Loucy (cell line): ENCODE measurements at regions not wholly inside any gene's neighbourhood (a gene's known extent, or its start where the extent isn't known, plus 50 kb on each side); places are given as distances from the start of the nearest gene placed in this dataset.
"Not testable (repeated sequence)": the region's sequence is repeated elsewhere in the genome, so short reads cannot be mapped to it uniquely, and the experiment has no call there.

ENCODE experiments used
- H2AFZ ChIP-seq: fragments of 200-600 bp; sonication (generic); 2 replicates; pipeline ENCODE4 v1.6.0; 2016; ENCODE audit warnings: antibody characterized with exemption, mild to moderate bottlenecking, low read length, moderate library complexity
- H3F3A ChIP-seq: fragments of 200-600 bp; 2 replicates; pipeline ENCODE4 v1.6.0; 2016; ENCODE audit warnings: antibody characterized with exemption, low read depth, mild to moderate bottlenecking
- H3K27me3 ChIP-seq: fragments of 200-600 bp; sonication (generic); 2 replicates; pipeline ENCODE4 v1.6.1; 2014; ENCODE audit warnings: low read length, mild to moderate bottlenecking; ENCODE audit not compliant: insufficient read depth, poor library complexity, severe bottlenecking
- H3K36me3 ChIP-seq: fragments of 200-600 bp; sonication (generic); 2 replicates; pipeline ENCODE4 v1.6.1; 2016; ENCODE audit warnings: low read length; ENCODE audit not compliant: insufficient read depth
- H3K4me1 ChIP-seq: fragments of 200-600 bp; sonication (generic); 2 replicates; pipeline ENCODE4 v1.5.1; 2014; ENCODE audit warnings: low read length, mild to moderate bottlenecking; ENCODE audit not compliant: insufficient read depth, poor library complexity, severe bottlenecking
- H3K4me2 ChIP-seq: fragments of 200-600 bp; sonication (generic); 2 replicates; pipeline ENCODE4 v1.6.0; 2014; ENCODE audit warnings: antibody characterized with exemption, low read length, low read depth, mild to moderate bottlenecking; ENCODE audit not compliant: poor library complexity, severe bottlenecking
- H3K4me3 ChIP-seq: fragments of 200-600 bp; sonication (generic); 2 replicates; pipeline ENCODE4 v1.5.1; 2014; ENCODE audit warnings: low read length, mild to moderate bottlenecking, mixed read lengths; ENCODE audit not compliant: poor library complexity, severe bottlenecking
- H3K79me2 ChIP-seq: fragments of 200-600 bp; sonication (generic); 2 replicates; pipeline ENCODE4 v1.6.1; 2014; ENCODE audit warnings: low read length; ENCODE audit not compliant: insufficient read depth
- H3K9ac ChIP-seq: fragments of 200-600 bp; sonication (generic); 2 replicates; pipeline ENCODE4 v1.6.0; 2014; ENCODE audit warnings: mild to moderate bottlenecking, low read depth, low read length, moderate library complexity; ENCODE audit not compliant: poor library complexity, severe bottlenecking
- H3K9me2 ChIP-seq: fragments of 200-600 bp; sonication (generic); replicated peaks from 2 replicates; pipeline ENCODE4 v1.6.1; 2016; ENCODE audit warnings: low read depth, low read length, mixed read lengths
- H3K9me3 ChIP-seq: fragments of 200-600 bp; sonication (generic); 2 replicates; pipeline ENCODE4 v1.6.1; 2014; ENCODE audit warnings: mild to moderate bottlenecking, antibody characterized with exemption, low read length, low read depth; ENCODE audit not compliant: insufficient read depth
- H4K20me1 ChIP-seq: fragments of 200-600 bp; sonication (generic); 2 replicates; pipeline ENCODE4 v1.6.0; 2014; ENCODE audit warnings: antibody characterized with exemption, low read length, mild to moderate bottlenecking; ENCODE audit not compliant: insufficient read depth, poor library complexity, severe bottlenecking
- CTCF ChIP-seq: fragments of 200-600 bp; sonication (generic); conservative IDR thresholded peaks from 2 replicates; pipeline ENCODE4 v1.5.1; 2014; ENCODE audit warnings: mild to moderate bottlenecking, antibody characterized with exemption, low read length
- EZH2phosphoT487 ChIP-seq: fragments of 200-600 bp; IDR thresholded peaks from 2 replicates; pipeline ENCODE4 v1.6.1; 2018; ENCODE audit warnings: antibody characterized with exemption, mild to moderate bottlenecking, moderate library complexity, borderline replicate concordance

- H2AFZ ChIP-seq = no peak overlapping the region
- H3K79me2 ChIP-seq = no peaks in the 10 kb centered on the region
- no peak overlapping the region for H3K9ac ChIP-seq
- no peak overlapping the region for H3K4me2 ChIP-seq
- TF ChIP-seq CTCF = no peak
- TF ChIP-seq EZH2phosphoT487 = no peak
- H3F3A ChIP-seq = no peaks in the 10 kb centered on the region
- no peaks in the 10 kb centered on the region for H3K36me3 ChIP-seq
- no peaks in the 10 kb centered on the region for H3K4me1 ChIP-seq
- H3K4me3 ChIP-seq = no peak overlapping the region
- no peaks in the 10 kb centered on the region for H3K27me3 ChIP-seq
- no peaks in the 10 kb centered on the region for H3K9me2 ChIP-seq
- no peaks in the 10 kb centered on the region for H4K20me1 ChIP-seq
- H3K9me3 ChIP-seq = no peaks in the 10 kb centered on the region
Measured at GRCh38 chr5:57976506-57976905, 483.4 kb downstream of the PLK2 start.

- H3K27me3 ChIP-seq, H3K4me1 ChIP-seq, H3K4me3 ChIP-seq, H4K20me1 ChIP-seq, H3K4me2 ChIP-seq, H3K9me3 ChIP-seq, H3K36me3 ChIP-seq, H3F3A ChIP-seq, H3K79me2 ChIP-seq, H3K9me2 ChIP-seq, H2AFZ ChIP-seq, H3K9ac ChIP-seq: not testable (repeated sequence)
Measured at GRCh38 chr5:57972099-57972498, 487.8 kb downstream of the PLK2 start.

GRCh38 chr5:57960569-57960968 is 478.0 kb upstream of the ACTBL2 start:
- H3K4me1 ChIP-seq = peaks cover 45% of the 10 kb centered on the region

More at GRCh38 chr5:57960569-57960968, 478.0 kb upstream of the ACTBL2 start:
- H3F3A ChIP-seq = no peaks in the 10 kb centered on the region
- no peaks in the 10 kb centered on the region for H3K9me2 ChIP-seq
- H3K4me2 ChIP-seq = no peak overlapping the region
- no peaks in the 10 kb centered on the region for H3K27me3 ChIP-seq
- H3K9ac ChIP-seq = no peak overlapping the region
- no peaks in the 10 kb centered on the region for H3K36me3 ChIP-seq
- 0 out of 2 replicates have a peak overlapping the region, but pooled peaks have one; percentile 33 for H2AFZ ChIP-seq
- no peak overlapping the region for H3K4me3 ChIP-seq
- H4K20me1 ChIP-seq = no peaks in the 10 kb centered on the region
- no peaks in the 10 kb centered on the region for H3K79me2 ChIP-seq
- TF ChIP-seq CTCF (no peak), EZH2phosphoT487 (no peak)
- H3K9me3 ChIP-seq = peaks cover 9% of the 10 kb centered on the region; the same call in 1 of the 2 replicates
